Body of pancreas (tissue), 4 donors: ENCODE measurements at regions not wholly inside any gene's neighbourhood (a gene's known extent, or its start where the extent isn't known, plus 50 kb on each side); places are given as distances from the start of the nearest gene placed in this dataset.

Source experiments
- CTCF ChIP-seq, 7 experiments: fragments of 450-650 bp in 4 of 7; fragments of 200-600 bp in 3 of 7; sonication (generic) in 3 of 7; IDR thresholded peaks; one replicate each; pipeline ENCODE4 v1.5.1; 2016 to 2019; ENCODE audit warnings: antibody characterized with exemption in 7 of 7
- POLR2A ChIP-seq, 3 donors: fragments of 450-650 bp; IDR thresholded peaks; one replicate each; pipeline ENCODE4 v1.6.1; 2016; ENCODE audit warnings: antibody characterized with exemption in 3 of 3, mild to moderate bottlenecking in 2 of 3

GRCh38 chr5:130678637-130679036, 486.4 kb downstream of the HINT1 start:
- TF ChIP-seq CTCF (IDR thresholded peaks at IDR 0.05), result no peak
- no peak for TF ChIP-seq POLR2A (IDR thresholded peaks at IDR 0.05)
